ENCODE measurements at regions not wholly inside any gene's neighbourhood (a gene's known extent, or its start where the extent isn't known, plus 50 kb on each side); places are given as distances from the start of the nearest gene placed in this dataset.
A peak's percentile ranks its signal among the peaks of the same experiment; 100 is the strongest.
"Not testable (repeated sequence)": the region's sequence is repeated elsewhere in the genome, so short reads cannot be mapped to it uniquely, and the experiment has no call there.

- DNase-seq: no peak
Measured at GRCh38 chr15:38748710-38749109, 184.1 kb upstream of the RASGRP1 start.

- no peak for DNase-seq
Measured at GRCh38 chr15:38750786-38751185, 186.2 kb upstream of the RASGRP1 start.

DNA sequence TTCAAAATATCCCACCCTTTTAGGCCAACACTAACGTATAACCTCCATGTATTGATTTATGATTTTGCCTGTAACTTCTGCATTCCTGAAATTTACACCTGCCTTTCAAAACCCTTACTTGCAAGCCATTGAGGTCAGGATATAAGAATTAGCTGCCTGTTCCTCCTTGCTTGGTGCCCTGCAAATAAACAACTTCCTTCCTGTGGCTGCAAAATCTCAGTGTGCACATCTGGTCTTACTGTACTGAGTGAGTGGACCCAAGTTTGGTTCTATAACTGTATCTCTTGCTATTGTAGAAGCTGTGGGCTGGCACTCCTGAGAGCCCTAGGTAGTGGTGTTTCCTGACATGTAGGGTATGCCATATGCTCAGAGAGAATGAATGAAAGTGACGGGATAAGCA lies 191.1 kb upstream of the RASGRP1 start:
- DNase-seq: no peak

DNA sequence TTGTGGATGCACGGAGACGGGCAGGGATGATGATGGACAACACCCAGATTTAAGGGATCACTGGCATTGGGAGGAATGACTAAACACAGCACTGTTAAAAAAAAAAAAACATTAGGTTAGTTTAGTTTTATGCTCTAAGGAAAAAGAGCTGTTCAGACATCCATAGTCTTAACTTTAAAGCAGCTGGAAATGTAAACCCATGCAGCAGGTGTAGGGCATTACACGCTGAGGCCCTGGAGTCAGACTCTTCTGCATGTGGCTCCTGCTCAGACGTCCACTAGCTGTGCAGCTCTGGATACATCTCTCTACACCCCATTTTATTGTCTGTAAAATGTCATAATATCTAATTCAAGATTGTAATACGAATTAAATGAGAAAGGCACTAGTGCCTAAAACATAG lies 191.8 kb upstream of the RASGRP1 start:
- no peak for DNase-seq

- no peak for DNase-seq
Measured at GRCh38 chr15:38758043-38758442, 193.4 kb upstream of the RASGRP1 start.

DNA sequence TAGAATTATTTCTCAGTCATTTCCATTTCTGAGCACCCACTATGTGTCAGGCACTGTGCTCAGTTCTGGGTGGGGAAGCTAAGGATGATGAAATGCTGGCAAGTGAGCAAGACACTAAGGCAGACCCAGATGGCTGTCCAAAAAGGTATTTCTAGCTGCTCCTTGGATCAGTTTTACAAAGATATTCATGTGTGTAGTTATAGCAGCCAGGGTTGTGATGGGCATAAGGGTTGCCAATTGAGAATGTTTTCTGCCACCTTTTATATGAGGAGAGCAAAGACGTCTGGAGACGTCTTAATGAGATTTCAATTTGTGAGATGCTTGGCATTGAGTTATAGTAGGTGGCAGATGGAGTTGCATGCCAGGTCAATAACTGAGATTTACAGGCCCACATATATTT lies 197.1 kb upstream of the RASGRP1 start:
- DNase-seq: no peak

- DNase-seq: no peak
Measured at GRCh38 chr15:38768970-38769369, 204.4 kb upstream of the RASGRP1 start.

- DNase-seq: no peak
Measured at GRCh38 chr15:38769492-38769891, 204.9 kb upstream of the RASGRP1 start.

GRCh38 chr15:38774076-38774475 lies 209.5 kb upstream of the RASGRP1 start:
- not testable (repeated sequence) for DNase-seq

DNA sequence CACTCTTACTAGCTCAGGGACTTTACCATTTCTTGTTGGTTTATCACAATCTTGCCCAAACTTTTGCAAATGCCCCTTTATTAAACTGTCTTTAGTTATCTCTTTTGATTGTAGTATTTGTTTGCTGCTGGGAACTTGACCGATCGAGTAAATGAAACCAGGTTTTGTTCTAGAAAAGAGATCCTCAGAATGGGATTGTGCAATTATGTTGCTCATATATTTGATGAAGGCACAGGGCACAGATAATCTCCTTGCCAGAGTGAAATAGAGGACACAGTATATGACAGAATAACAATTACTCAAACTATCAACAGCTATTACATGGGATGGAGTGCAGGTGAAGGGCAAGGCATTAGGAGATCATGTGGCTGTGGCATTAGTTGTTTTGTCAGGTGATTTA lies 216.6 kb upstream of the RASGRP1 start:
- no peak for DNase-seq

DNA sequence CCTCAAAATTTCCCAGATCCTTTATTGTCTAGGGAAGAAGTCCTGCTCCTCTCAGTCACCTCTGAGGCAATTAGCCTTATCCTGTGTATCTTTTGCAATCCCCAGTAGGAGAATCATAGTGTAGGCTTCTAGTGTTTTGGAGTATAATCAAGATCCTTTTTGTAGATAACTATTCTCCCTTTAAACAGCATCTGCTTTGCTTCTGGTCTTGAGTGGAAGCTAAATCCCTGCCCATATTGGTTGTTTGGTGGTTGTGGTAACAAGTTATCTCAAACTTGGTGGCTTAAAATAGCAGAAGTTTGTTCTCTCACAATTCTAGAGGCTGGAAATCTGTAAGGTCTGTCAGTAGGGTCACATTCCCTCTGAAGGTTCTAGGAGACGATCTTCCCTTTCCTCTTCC lies 217.5 kb upstream of the RASGRP1 start:
- no peak for DNase-seq

- no peak for DNase-seq
Measured at GRCh38 chr15:38788918-38789317, 224.3 kb upstream of the RASGRP1 start.

GRCh38 chr15:38789566-38789965 lies 225.0 kb upstream of the RASGRP1 start:
- DNase-seq: no peak

DNA sequence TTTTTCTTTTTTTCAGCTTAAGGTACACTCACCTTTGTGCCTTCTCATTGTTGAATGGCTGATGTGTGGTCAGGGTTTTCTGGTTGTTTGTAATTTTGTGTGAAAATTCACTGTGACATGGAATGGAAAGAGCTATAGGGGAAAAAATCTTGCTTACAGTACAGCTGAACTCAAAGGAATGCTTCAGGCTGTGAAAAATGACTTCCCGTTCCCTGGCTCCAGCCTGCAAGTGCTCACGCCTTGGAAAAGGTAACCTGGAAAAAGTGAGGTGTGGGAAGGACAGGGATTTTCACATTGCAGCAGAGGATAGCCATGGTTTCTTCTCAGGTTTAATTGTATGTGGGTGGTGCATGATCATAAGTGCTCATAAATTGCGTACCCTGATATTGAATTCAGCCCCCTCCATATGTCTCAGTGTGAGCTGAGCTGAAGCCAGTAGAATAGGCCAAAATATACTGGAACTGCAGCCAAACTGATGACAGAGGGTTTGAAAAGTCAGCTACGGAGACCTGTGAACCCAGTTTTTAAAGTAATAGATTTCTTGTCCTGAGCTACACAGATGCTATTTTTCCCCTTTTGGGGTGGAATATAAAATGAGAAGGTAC lies 228.7 kb upstream of the RASGRP1 start:
- no peak for DNase-seq

DNA sequence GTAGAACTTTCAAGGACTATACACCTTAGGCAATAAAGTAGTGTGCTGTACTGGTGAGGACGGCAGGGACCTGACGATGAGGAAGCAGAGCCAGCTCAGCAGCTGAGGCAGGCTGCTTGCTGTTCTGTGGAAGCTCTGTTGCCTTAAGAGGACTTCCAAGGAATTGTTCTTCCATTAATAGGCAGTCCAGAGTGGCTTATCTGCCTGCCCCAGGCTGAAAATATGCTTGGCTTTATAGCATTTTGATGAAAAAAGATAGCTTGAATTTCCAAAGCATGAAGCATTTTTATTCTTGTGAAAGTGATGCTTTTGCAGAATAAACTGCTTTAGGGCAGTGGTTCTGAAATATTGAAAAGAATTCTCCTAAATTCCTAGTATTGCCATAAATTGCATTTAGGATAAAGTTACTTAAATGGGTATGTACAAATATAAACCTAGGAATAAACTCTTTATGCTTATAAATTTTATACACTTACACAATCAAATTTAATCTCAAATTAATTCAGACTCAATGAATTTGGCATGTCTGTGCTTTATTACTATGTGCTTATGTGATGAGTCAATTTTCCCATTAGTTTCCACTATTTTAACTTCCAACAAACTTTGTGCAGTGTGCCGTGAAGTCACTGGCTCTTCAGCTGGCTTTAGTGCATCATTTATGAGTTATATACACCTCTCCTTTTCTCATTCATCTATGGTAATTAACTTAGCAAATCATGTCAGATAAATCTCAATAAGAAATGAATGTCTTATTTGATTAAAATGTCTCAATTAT lies 231.0 kb upstream of the RASGRP1 start:
- DNase-seq: no peak

GRCh38 chr15:38796589-38796988 lies 232.0 kb upstream of the RASGRP1 start:
- no peak for DNase-seq

- not testable (repeated sequence) for DNase-seq
Measured at GRCh38 chr15:38797506-38797905, 232.9 kb upstream of the RASGRP1 start.

DNA sequence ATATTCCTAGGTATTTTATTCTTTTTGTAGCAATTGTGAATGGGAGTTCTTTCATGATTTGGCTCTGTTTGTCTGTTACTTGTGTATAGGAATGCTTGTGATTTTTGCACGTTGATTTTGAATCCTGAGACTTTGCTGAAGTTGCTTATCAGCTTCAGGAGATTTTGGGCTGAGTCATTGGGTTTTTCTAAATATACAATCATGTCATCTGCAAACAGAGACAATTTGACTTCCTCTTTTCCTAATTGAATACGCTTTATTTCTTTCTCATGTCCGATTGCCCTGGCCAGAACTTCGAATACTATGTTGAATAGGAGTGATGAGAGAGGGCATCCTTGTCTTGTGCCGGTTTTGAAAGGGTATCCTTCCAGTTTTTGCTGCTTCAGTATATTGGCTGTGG lies 234.6 kb upstream of the RASGRP1 start:
- not testable (repeated sequence) for DNase-seq

GRCh38 chr15:38809621-38810020 lies 245.0 kb upstream of the RASGRP1 start:
- DNase-seq: no peak

DNA sequence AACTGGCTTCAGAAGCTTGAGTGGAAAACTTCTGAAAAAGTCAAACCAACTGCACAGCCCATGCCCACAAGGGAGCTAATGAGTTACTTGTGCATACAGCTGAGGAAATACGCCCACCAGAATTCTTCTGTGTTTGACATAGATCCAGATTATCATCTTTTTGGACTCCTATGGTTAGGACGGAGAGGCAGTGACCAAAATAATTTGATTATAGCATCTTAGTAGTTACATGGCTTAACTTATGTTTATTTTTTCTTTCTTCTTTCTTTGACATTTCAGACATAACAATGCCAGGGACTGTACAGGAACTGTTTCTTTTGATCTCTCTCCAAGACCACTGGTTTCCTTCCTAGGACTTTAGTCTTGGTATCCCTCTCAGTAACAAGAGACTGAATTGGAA lies 246.1 kb upstream of the RASGRP1 start:
- DNase-seq: no peak

DNA sequence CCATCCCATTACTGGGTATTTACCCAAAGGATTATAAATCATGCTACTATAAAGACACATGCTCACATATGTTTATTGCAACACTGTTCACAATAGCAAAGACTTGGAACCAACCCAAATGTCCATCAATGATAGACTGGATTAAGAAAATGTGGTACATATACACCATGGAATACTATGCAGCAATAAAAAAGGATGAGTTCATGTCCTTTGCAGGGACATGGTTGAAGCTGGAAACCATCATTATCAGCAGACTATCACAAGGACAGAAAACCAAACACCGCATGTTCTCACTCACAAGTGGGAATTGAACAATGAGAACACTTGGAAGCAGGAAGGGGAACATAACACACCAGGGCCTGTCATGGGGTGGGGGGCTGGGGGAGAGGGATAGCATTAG lies 249.6 kb upstream of the RASGRP1 start:
- DNase-seq: not testable (repeated sequence)

GRCh38 chr15:38814891-38815290 lies 250.3 kb upstream of the RASGRP1 start:
- no peak for DNase-seq

- DNase-seq: peak; percentile 76
Measured at GRCh38 chr15:38817427-38818156, 253.0 kb upstream of the RASGRP1 start.

- DNase-seq: no peak
Measured at GRCh38 chr15:38818157-38818790, 253.7 kb upstream of the RASGRP1 start.

Data from activated T-cell treated with anti-CD3 and anti-CD28 coated beads for 4 hours (primary cell).